HG02798 (cell line): ENCODE measurements at regions not wholly inside any gene's neighbourhood (a gene's known extent, or its start where the extent isn't known, plus 50 kb on each side); places are given as distances from the start of the nearest gene placed in this dataset.
"Not testable (repeated sequence)": the region's sequence is repeated elsewhere in the genome, so short reads cannot be mapped to it uniquely, and the experiment has no call there.

Experiments
- ATAC-seq: cut with Tn5 transposase; IDR thresholded peaks from one replicate; pipeline ENCODE4 v1.9.1; 2021; ENCODE audit warnings: mild to moderate bottlenecking; ENCODE audit not compliant: unreplicated experiment, poor library complexity

GRCh38 chr5:110812639-110813038 is 73.8 kb downstream of the SLC25A46 start:
- no peak for ATAC-seq

GRCh38 chr5:110815916-110816605 is 77.3 kb downstream of the SLC25A46 start:
- ATAC-seq, result no peak

GRCh38 chr5:110817459-110817858 is 78.7 kb downstream of the SLC25A46 start:
- no peak for ATAC-seq

GRCh38 chr5:110823571-110823970 is 84.8 kb downstream of the SLC25A46 start:
- no peak for ATAC-seq

- no peak for ATAC-seq
Observed at GRCh38 chr5:110824936-110825441, 86.2 kb downstream of the SLC25A46 start.

GRCh38 chr5:110832683-110833082 is 93.9 kb downstream of the SLC25A46 start:
- no peak for ATAC-seq

GRCh38 chr5:110834933-110835332 is 96.1 kb downstream of the SLC25A46 start:
- ATAC-seq, result not testable (repeated sequence)

GRCh38 chr5:110836851-110837250 is 98.0 kb downstream of the SLC25A46 start:
- no peak for ATAC-seq

GRCh38 chr5:110838357-110838756 is 99.5 kb downstream of the SLC25A46 start:
- not testable (repeated sequence) for ATAC-seq

GRCh38 chr5:110838961-110839360 is 100.2 kb downstream of the SLC25A46 start:
- no peak for ATAC-seq

GRCh38 chr5:110840347-110840960 is 101.6 kb downstream of the SLC25A46 start:
- no peak for ATAC-seq

- ATAC-seq, result no peak
Observed at GRCh38 chr5:110841137-110841536, 102.3 kb downstream of the SLC25A46 start.

GRCh38 chr5:110842948-110843347 is 104.1 kb downstream of the SLC25A46 start:
- peak; percentile 33 for ATAC-seq

- ATAC-seq, result no peak
Observed at GRCh38 chr5:110844251-110844650, 105.4 kb downstream of the SLC25A46 start.

- ATAC-seq, result no peak
Observed at GRCh38 chr5:110846398-110847001, 107.7 kb downstream of the SLC25A46 start.

- no peak for ATAC-seq
Observed at GRCh38 chr5:110851357-110851756, 112.5 kb downstream of the SLC25A46 start.

GRCh38 chr5:110852053-110852452 is 113.2 kb downstream of the SLC25A46 start:
- peak; percentile 90 for ATAC-seq

- no peak for ATAC-seq
Observed at GRCh38 chr5:110852541-110852940, 113.7 kb downstream of the SLC25A46 start.

- ATAC-seq, result no peak
Observed at GRCh38 chr5:110853267-110853666, 114.5 kb downstream of the SLC25A46 start.

GRCh38 chr5:110854200-110854599 is 115.4 kb downstream of the SLC25A46 start:
- no peak for ATAC-seq

- no peak for ATAC-seq
Observed at GRCh38 chr5:110855961-110856360, 117.2 kb downstream of the SLC25A46 start.
